Kidney (tissue), 13 donors: ENCODE measurements at regions not wholly inside any gene's neighbourhood (a gene's known extent, or its start where the extent isn't known, plus 50 kb on each side); places are given as distances from the start of the nearest gene placed in this dataset.

Source experiments
- DNase-seq, 5 donors: peaks; one replicate each; pipeline ENCODE4 v3.0.0-alpha.2; 2013 to 2020
- FAIRE-seq: peaks from 2 replicates; lab custom pipeline; 2012; peaks lifted over from hg19 to GRCh38; lab: Jason Lieb, UNC
- H3K27ac ChIP-seq, 2 donors: one replicate each; pipeline ENCODE4 v1.7.0; 2013; ENCODE audit warnings: low read depth in 2 of 2, low read length in 2 of 2, inconsistent platforms in 1 of 2
- H3K27me3 ChIP-seq: one replicate; pipeline ENCODE4 v1.7.1; 2013; ENCODE audit warnings: low read length, inconsistent platforms; ENCODE audit not compliant: control insufficient read depth, insufficient read depth
- H3K36me3 ChIP-seq, 3 donors: one replicate each; pipeline versions ENCODE4 v1.7.0 to v1.7.1; 2013; ENCODE audit warnings: low read length in 3 of 3, control low read depth in 1 of 3, inconsistent platforms in 1 of 3; ENCODE audit not compliant: insufficient read depth in 3 of 3, control insufficient read depth in 2 of 3
- H3K4me1 ChIP-seq, 3 donors: one replicate each; pipeline versions ENCODE4 v1.7.0 to v1.7.1; 2013; ENCODE audit warnings: low read length in 3 of 3, inconsistent platforms in 1 of 3, low read depth in 1 of 3; ENCODE audit not compliant: control insufficient read depth in 2 of 3, insufficient read depth in 2 of 3
- H3K4me3 ChIP-seq, 3 donors: one replicate each; pipeline versions ENCODE4 v1.7.0 to v1.8.1; 2013; ENCODE audit warnings: low read length in 3 of 3, control low read depth in 1 of 3, inconsistent platforms in 1 of 3
- H3K9ac ChIP-seq, 3 donors: one replicate each; pipeline versions ENCODE4 v1.7.0 to v1.7.1; 2013; ENCODE audit warnings: low read length in 3 of 3, control low read depth in 1 of 3, inconsistent platforms in 1 of 3
- H3K9me3 ChIP-seq, 3 donors: one replicate each; pipeline versions ENCODE4 v1.7.0 to v1.7.1; 2013; ENCODE audit warnings: low read length in 3 of 3, control low read depth in 1 of 3, inconsistent platforms in 1 of 3; ENCODE audit not compliant: control insufficient read depth in 2 of 3, insufficient read depth in 1 of 3
- CTCF ChIP-seq: IDR thresholded peaks from 3 replicates; pipeline ENCODE4 v1.5.1; 2012; ENCODE audit warnings: mild to moderate bottlenecking, moderate library complexity, borderline replicate concordance; ENCODE audit not compliant: insufficient read depth; ENCODE audit errors: extremely low read depth
- intact Hi-C: fragments of 100-400 bp; cut with DNase I; formaldehyde crosslinking; loops from one replicate; pipeline ENCODE4 v1.11.1; 2022
- donor health status: control.
- donor health status: control.
- donor health status: control.
- donor health status: control.
- donor health status: control.
- donor health status: DM: yes; HTN: yes; CAD: no.
- donor health status: Normal renal cell carcinoma (clear cell type).

DNA sequence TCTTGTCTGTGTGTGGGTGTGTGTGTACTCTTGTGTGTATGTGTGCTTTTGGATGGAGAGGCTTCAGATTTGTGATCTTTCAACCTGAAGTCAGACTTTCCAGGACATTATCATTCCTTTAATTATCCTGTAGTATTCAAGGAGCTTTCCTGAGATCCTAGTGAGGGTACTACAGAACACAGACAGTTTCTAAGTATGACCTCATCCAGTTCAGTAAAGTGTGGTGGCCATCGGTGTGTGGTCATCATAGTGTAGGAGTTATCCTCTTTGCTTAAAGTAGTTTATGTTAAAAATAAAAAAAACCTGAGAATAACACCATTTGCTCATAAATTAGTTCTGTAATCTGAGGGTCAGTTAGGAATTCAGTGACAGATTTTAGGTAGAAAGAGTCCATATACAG, 478.0 kb upstream of the ACTBL2 start:
- no peaks in the 10 kb centered on the region for H3K27me3 ChIP-seq
- no peak overlapping the region for H3K27ac ChIP-seq
- intact Hi-C loops, result no loop called here
- H3K9ac ChIP-seq, result no peak overlapping the region
- FAIRE-seq (no peak), DNase-seq (no peak)
- H3K9me3 ChIP-seq, result peaks cover 0 to 5% (median 0%) of the 10 kb centered on the region in 3 donors
- no peaks in the 10 kb centered on the region for H3K4me1 ChIP-seq
- TF ChIP-seq CTCF, result no peak
- no peaks in the 10 kb centered on the region for H3K36me3 ChIP-seq
- no peak overlapping the region for H3K4me3 ChIP-seq

DNA sequence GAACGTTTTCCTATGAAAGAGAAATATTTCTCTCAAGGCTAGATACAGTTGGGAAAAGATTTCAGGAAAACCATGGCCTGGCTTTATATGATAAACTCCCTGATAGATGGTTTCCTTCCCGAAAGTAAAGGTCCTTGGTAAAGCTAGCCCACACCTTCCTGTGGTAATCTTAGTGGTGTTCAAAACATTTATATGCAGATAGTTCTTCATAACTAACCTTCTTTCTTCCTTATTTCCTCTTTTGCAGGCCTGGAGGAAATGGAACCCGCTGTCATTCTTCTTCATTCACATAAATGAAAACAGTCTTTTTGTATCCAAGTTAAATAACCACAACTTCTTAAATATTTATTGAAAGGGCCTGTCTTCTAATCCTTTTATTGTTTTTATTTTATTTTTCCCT, 474.0 kb upstream of the ACTBL2 start:
- TF ChIP-seq CTCF, result no peak
- no peaks in the 10 kb centered on the region for H3K27me3 ChIP-seq
- H3K27ac ChIP-seq, result no peak overlapping the region
- no peaks in the 10 kb centered on the region for H3K4me1 ChIP-seq
- no peak overlapping the region for H3K4me3 ChIP-seq
- intact Hi-C loops, result no loop called here
- peak in 1 of 5 donors; percentile 6 for DNase-seq
- H3K9ac ChIP-seq, result no peak overlapping the region
- H3K36me3 ChIP-seq, result no peaks in the 10 kb centered on the region
- no peak for FAIRE-seq
- no peaks in the 10 kb centered on the region for H3K9me3 ChIP-seq

DNA sequence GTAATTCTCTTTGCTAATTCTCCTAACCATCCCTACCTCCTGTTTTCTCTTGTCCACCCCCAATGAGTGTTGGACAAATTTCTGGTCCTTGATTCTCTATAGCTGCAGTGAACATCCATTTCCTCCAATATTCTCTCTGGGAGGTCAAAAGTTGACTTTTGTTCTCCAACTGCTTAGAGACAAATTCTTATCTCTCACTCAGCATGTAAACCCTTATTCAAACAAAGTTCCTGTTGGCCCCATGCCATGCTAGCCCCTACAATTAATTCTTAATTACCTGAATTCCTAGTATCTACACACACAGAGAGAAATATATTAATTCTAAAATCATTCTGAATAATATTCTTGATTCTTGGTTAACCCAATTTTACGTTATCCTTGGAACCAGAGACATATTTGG, 472.9 kb upstream of the ACTBL2 start:
- Histone ChIP-seq H3K27ac (no peak overlapping the region), H3K36me3 (no peaks in the 10 kb centered on the region), H3K9me3 (no peaks in the 10 kb centered on the region), H3K9ac (no peak overlapping the region), H3K4me3 (no peak overlapping the region), H3K4me1 (no peaks in the 10 kb centered on the region), H3K27me3 (no peaks in the 10 kb centered on the region)
- no peak for TF ChIP-seq CTCF
- intact Hi-C loops, result no loop called here
- FAIRE-seq (no peak), DNase-seq (no peak)

GRCh38 chr5:57953792-57954191, 471.2 kb upstream of the ACTBL2 start:
- Histone ChIP-seq H3K9me3 (no peaks in the 10 kb centered on the region), H3K27me3 (no peaks in the 10 kb centered on the region), H3K4me1 (no peaks in the 10 kb centered on the region), H3K9ac (no peak overlapping the region), H3K4me3 (no peak overlapping the region), H3K27ac (no peak overlapping the region), H3K36me3 (no peaks in the 10 kb centered on the region)
- intact Hi-C loops, result no loop called here
- TF ChIP-seq CTCF, result no peak
- FAIRE-seq, result no peak
- no peak for DNase-seq
